Fibroblast of skin of back (primary cell): ENCODE measurements at regions not wholly inside any gene's neighbourhood (a gene's known extent, or its start where the extent isn't known, plus 50 kb on each side); places are given as distances from the start of the nearest gene placed in this dataset.
"Not testable (repeated sequence)": the region's sequence is repeated elsewhere in the genome, so short reads cannot be mapped to it uniquely, and the experiment has no call there.

Experiments used
- DNase-seq: peaks from one replicate; pipeline ENCODE4 v3.0.0-alpha.2; 2013

DNA sequence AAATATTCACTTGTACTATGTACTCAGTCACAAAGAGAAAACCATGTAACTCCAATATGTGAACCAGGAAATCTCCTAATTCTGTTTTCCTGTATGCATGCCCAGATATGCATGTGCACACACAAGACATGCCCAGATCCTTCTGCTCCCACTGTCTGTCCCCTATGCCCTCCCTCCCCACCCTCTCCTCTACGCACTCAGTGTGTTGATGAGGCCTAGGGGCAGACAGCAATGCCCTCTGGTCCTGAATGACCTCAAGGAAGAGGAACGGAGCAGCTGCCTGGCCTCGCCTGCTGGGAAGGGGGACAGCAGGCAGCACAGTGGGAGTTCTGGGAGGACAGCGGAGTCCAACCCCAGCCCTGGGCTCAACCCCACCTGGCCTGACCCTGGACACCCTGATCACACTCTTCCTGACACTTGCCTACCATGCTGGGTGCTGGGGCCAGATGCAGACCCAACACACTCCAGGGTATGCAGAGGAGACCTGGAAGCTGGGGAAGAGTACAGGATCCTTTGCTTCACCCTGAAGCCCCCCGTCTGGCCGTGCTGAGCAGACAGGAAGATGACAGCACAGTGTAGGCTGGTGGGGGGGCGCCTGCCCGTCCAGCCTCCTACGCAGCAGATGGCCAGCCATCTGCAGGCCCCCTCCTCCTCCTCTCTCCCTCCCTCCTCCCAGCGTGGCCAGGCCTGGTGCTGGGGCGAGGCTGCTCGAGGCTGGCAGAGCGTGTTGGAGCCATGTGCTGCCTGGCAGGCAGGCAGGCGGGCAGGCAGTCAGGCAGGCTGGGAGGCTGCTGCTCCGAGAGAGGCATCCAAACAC lies 106.6 kb upstream of the NCOR2 start:
- DNase-seq = no peak

DNA sequence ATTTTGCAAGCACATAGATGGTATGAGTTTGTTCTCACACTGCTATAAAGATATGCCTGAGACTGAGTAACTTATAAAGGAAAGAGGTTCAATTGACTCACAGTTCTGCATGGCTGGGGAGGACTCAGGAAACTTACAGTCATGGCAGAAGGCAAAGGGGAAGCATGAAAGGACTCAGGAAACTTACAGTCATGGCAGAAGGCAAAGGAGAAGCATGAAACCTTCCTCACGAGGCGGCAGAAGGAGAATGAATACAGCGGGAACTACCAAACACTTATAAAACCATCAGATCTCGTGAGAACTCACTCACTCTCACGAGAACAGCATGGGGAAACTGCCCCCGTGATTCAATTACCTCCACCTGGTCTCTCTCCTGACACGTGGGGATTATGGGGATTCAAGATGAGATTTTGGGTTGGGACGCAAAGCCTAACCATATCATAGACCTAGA lies 101.9 kb upstream of the NCOR2 start:
- not testable (repeated sequence) for DNase-seq

DNA sequence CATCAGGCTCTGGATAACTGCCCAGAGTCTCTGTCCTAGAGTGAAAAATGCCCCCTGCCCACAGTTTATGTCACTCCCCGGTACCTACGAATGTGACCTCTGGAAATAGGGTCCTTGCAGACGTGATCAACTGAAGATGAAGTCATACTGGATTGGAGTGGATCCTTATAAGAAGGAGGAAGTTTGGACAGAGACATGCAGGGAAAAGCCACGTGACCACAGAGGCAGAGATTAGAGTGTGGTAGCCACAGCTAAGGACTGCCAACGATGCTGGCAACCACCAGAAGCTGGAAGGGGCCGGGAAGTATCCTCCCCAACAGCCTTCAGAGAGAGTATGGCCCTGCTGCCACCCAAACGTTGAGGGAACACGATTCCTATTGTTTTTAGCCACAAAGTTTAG lies 101.2 kb upstream of the NCOR2 start:
- DNase-seq = no peak

DNA sequence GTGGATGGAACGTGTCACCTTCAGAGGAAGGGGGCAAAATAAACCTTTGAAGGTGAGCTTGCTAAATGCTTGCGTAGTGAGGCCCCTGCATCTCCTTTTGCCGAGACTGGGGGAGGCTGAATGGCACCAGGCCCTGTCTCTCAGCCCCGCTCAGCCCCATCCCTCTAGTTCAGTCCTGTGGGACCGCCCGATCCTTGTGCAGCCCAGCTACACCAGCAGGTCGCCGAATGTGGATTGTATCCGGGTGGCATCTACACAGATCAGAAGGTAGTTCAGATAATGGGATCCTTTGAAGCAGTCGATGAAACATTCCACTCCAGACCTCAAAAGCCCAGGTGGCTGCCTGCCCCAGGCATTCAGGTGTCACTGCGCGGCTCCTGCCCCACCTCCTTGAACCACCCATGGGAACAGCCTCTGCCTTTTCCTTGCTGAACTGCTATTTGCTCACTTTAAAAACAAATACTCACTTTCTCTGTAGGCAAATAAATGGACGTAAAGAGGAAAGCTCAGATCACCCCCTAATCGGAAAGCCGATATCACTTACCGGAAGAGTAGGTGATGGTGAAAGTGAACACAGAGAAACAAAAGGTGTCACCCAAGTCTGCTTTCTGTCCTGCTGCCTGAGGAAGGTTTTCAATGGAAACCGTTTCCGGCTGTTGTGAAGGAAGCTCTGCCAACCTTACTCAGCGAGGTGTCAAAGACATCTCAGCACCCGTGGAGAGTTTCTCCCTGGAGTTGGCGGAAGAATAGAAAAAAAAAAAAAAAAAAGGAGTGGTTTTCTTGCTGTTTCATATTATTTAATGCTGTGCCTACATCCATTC lies 100.3 kb upstream of the NCOR2 start:
- no peak for DNase-seq

DNA sequence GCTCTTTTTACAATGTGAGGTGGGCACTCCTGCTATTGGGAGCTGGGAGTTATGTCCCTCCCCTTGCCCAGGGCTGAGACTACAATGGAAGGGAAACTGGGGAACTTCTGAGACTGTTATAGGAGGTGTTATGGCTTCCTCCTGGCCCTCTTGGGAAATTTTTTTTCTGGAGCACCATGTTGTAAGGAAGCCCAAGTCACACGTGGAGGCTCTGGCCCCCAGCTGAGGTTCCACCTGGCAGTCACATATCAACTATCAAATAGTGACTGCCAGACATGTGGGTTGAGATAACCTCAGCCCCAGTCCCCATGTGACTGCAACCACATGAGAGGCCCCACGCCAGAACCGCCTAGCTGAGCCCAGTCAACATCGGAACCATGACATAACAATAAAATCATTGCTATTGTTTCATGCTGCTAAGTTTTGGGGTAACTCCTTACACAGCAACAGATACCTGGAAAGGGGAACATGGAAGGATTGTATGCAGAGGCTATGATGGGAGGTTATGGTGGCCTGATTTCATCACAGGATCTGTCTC lies 99.4 kb upstream of the NCOR2 start:
- no peak for DNase-seq

DNA sequence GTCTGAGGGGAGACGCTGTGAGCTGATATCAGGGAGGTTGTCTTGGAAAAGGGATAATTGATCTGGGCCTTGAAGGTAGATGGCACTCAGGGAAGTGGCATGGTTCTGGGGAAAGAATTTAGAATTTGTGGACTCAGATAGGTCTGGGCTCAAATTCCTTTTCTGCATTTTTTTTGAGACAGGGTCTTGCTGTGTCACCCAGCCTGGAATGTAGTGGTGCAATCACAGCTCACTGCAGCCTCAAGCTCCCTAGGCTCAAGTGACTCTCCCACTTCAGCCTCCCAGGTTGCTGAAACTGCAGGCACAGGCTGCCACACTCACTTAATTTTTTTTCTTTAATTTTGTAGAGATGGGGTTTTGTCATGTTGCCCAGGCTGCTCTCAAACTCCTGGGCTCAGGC lies 98.1 kb upstream of the NCOR2 start:
- peak; percentile 82 for DNase-seq

DNA sequence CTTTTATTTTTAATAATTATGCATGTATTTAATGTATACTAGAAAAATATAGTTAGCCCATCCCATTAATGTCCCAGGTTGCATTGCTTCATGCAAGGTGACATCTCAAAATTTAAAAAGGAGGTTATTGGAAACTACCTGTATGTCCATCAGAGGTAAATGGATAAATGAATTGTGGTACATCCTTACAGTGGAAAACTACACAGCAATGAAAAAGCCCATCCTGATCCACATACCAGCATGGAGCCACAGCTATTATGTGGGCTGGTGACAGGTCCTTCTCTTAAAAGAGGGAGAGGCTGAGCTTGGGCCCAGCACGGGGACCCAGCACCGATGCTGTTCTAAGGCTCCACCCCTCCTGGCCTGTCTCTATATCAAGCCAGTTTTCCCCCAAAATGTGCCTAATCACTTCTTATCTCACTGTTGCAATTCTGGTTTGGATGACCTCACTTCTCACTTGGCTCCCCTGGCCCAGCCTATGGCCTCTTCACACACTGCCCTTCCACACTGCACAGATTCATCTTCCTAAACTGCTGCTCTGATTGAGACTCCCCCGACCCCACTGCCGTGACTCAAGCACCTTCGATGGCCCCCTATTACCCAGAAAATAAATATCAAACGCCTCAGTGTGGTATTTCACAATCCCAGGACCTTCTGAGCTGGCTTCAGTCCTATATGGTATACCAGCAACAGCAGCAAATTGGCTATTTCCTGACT lies 97.1 kb upstream of the NCOR2 start:
- no peak for DNase-seq

DNA sequence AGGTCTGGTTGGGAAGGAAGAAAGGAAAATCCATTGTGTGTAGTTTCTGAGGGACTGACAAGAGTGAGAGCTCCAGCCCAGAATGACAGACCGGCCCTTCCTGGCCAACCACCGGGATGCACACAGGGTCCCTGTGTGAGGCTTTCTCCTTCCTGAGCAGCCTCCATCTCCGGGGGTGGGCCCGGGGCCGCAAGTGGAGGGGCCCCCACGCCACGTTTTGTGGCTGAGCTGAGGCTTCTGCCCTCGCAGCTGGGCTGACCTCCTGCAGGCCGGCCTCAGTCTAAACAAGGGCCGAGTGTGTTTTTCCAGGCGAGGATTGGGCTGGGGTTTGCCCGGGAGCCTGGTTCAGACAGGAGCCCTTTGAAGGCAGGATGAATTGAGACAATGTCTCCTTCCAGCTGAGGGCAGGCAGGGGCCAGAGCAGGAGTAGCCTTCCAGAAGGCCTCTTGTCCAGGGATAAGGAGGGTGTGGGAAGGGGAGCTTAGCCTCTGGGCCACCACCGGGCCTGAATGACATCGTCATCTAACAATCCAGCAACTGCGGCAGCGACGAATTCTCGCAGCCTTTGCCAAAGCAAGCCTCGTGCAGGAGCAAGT lies 96.5 kb upstream of the NCOR2 start:
- DNase-seq = no peak

DNA sequence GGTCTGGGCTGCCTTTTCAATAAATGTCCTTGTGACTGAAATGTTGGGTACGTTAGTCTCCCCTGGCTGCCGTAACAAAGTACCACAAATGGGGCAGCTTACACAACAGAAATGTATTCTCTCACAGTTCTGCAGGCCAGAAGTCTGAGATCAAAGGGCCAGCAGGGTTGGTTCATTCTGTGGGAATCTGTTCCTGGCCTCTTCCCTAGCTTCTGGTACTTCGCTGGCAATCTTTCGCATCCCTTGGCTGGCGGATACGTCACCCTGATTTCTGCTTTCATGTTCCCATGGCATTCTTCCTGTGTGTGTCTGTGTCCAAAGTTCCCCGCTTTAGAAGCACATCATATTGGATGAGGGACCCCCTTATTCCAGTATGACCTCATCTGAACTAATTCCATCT lies 95.8 kb upstream of the NCOR2 start:
- DNase-seq = no peak

DNA sequence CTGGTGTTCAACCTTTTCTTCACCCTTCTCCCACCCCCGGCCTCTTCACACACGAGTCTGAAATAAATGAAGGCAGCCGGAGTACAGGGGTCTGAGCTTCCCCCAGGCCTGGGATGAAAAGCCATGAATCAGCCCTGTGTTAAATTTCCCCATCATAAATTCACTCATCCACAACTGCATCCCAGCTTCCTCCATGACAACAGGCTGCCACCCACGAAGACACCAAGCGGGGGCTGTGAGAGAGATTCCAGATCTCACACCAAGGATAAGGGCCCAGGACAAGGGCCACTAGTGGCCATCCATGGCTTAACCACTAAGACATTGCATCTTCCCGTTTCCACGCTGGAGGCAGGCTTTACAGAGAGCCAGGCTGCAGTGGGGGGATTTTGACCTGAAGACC lies 93.9 kb upstream of the NCOR2 start:
- DNase-seq = no peak

DNA sequence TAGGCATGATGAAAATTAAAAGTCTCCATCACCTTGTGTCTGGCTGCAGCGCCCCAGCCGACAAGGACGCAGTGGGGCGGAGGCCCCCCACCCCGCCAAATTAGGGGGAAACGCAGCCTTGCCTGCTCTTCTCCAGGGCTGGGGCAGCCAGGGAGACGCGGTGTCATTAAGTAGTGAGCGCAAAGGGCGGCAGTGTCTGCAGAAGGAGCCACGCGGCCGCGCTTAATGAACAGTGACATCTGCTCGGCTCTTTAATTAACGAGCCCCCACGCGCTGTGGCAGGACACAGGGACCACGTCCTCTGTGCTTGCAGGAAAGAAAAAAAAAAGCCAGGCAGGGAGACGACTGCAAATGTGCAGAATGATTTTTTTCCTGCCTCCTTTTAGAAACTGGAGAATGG lies 93.4 kb upstream of the NCOR2 start:
- DNase-seq = no peak

DNA sequence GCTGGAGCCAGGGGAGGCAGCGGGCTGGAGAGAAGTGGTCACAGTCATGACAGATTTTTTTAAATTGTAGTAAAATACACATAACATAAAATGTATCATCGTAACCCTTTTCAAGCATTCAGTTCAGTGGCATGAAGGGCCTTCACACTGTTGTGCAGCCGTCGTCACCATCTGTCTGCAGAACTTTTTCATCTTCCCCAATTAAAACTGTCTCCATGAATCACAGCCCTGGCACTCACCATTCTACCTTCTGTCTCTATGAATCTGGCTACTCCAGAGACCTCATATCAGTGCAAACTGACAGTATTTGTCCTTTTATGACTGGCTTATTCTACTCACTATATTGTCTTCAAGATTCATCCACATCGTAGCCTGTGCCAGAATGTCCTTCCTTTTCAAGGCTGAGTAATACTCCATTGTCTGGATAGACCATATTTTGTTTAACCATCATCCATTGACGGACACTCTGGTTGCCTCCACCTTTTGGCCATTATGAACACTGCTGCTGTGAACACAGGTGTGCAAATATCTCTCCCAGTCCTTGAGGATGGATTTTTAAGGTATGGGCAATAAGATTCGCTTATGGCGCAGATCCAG lies 91.5 kb upstream of the NCOR2 start:
- DNase-seq = no peak

DNA sequence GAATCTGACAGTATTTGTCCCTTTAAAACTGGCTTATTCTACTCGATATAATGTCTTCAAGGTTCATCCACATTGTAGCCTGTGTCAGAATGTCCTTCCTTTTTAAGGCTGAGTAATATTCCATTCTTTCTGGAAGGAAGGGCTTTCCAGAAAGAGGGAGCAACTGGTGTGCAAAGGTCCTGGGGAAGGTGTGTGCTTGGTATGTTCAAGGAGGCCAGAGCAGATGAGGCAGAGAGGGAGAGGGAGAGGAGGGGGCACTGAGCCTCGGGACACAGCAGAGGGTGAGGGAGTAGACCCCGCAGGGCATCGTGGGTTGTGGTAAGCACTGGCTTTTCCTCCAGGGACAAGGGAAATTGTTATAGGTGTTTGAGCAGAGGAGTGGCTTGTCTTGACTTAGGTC lies 90.9 kb upstream of the NCOR2 start:
- no peak for DNase-seq

DNA sequence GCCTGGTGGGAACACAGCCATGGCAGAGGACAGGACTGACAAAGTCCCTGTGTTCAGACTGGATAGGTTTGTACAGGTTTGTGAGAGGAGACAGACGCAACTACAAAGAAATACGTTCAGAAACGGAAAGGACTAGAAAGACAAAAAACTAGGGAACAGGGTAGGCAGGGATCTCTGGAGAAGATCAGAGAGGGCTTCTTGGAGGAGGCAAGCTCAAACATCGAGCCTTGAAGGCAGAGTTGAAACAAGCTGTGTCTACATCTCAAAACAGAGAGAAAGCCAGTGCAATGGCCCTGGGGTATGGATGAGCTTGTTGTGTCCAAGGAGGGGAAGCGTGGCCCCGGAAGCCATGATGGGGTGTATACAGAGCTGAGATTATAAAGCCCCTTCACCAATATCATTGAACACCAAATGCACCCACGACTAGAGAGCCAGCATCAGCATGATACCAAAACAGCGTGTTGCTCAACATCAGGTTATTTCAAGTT lies 89.6 kb upstream of the NCOR2 start:
- no peak for DNase-seq

DNA sequence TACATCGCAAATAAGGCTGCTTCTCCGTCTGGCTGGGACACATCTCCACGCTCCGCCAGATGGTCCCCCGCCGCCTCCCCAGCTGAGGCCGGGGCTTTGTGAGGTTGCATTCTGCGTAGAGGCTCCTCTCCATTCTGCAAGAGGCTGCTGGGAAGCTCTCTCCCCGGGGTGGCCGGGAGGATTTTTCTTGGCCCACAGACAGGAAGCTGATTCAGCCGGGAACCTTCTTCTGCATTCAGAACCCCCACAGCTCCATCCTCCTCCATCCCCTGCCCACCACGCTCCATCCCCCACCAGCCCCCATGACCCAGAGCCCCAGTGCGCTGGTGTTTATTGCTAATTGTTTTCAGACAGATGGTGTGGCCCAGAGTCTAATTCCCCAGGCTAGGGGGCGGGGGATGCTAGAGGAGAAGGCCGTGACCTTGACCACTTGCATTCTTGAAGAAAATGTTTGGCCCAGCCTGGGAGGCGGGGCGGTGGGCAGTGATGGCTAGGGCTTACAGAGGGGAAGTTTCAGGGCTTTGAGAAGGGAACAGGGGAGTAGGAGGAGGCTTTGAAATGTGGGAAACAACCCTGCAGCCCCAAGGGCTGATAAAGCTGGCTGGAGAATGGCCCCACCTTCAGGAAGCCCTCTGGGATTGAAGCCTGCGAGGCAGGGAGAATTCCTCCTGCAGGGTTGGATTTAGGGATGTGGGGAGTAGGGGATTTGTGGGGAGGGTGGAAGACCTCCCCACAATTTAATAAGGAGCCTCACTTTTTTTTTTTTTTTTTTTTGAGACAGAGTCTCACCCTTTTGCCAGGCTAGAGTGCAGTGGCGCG lies 88.5 kb upstream of the NCOR2 start:
- peak; percentile 97 for DNase-seq

DNA sequence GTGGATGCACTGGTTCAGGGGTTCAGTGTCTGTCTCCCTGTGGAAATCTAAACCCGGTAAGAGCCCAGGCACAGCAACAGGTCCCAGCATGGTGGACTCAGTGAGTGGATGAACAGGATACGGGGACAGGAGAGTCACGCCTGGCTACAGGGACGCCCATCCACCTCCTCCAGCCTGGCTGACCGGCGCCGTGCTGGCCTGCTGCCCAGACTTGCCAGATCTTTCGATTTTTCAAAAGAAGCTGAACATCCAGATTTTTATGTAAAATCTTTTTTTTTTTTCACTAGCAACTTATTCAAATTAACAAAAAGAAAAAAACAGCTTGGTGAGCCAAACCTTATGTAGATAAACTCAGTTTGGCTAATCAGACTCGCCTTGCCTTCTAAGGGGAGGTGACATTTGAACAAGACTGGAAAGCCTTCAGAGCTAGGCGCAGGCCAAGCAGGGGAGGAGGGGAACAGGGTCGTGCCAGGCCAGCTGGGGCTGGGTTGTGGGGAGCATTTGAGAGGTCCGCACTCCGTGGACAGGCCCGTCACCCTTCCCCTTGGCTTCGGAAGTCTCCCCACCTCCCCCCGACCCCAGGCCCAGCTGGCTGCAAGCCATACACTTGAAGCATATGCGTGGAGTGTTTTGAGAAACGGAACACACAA lies 87.8 kb upstream of the NCOR2 start:
- DNase-seq = peak; percentile 58

DNA sequence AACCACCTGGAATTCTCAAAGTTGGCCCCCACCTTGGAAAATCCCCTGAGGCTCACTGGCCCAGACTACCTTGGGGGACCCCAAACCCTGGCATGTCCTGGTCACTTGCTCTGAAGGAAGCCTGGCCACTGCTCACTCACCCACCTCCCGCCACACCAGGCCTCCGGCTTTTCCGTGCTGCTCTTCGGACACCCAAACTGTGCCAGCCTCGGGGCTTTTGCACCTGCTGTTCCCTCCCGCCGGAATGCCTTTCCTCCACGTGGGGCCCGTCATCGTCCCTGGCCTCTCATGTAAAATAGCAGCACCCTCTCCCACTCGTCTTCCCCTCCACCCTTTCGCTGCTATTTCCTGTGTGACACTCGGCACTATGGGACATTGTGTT lies 87.2 kb upstream of the NCOR2 start:
- DNase-seq = no peak

DNA sequence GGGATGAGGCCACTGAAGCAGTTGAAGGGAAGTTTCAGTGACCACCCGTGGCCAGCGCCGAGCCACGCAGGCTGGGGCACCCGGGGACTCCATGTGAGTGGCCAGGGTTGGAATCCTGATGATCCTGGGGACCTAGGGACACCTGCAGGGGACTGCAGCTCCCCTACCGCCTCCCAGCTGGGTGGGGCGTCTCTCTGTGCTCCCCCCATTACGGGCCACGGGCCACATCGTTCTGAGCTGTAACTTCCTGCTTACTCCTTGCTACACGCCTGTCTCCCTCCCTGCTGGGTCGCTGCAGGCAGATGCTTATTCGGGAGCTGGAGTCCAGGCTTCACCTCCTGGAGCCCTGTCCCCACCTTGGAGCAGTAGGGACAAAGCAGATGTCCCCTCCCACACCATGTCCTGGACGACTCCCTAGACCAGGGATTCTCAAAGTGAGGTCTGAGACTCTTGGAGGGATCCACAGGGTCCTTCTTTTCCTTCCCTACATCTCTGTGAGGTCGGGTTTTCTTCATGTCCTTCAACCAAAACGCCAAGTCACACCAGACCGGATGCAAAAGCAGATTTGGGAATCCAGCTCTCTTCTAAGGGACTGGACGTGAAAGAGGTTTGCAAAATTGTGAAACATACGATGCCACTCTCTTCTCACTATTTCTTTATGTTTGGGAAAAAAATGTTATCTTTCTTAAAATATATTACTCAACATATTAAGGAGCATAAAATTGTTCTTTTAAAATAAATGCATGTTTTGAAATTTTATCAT lies 85.9 kb upstream of the NCOR2 start:
- DNase-seq = no peak

DNA sequence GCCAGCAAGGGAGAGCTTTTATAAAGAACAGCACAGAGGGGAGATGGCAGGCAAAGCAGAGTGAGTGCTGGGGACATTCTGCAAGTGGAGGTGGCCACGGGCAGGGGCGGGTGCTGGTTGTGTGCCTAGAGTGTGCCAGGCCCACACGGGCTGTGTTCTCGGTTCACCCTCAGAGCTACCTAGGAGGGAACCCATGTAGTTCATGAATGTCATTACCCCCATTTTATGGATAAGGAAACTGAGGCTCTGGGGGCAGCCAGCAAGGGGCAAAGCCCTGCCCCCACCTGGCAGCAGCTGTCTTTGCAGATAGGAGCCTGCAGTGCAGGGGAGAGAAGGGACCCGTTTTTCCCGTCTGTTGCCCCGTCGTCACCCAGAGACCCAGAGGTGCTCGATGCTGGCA lies 85.2 kb upstream of the NCOR2 start:
- no peak for DNase-seq
